Epithelial cell of proximal tubule (primary cell): ENCODE measurements at regions not wholly inside any gene's neighbourhood (a gene's known extent, or its start where the extent isn't known, plus 50 kb on each side); places are given as distances from the start of the nearest gene placed in this dataset.

ENCODE experiments used
- DNase-seq: peaks from one replicate; pipeline ENCODE4 v3.0.0-alpha.2; 2011; ENCODE audit warnings: low read depth
- H3K4me3 ChIP-seq: 2 replicates; pipeline ENCODE4 v1.5.1; 2011; ENCODE audit warnings: low read depth, mild to moderate bottlenecking, low read length
- CTCF ChIP-seq: conservative IDR thresholded peaks from 2 replicates; pipeline ENCODE4 v1.5.1; 2012; ENCODE audit warnings: low read depth, mild to moderate bottlenecking, low read length

- no peak for DNase-seq
- TF ChIP-seq CTCF = no peak
Measured at GRCh38 chr4:14387647-14388046, 614.6 kb upstream of the CPEB2 start.

DNA sequence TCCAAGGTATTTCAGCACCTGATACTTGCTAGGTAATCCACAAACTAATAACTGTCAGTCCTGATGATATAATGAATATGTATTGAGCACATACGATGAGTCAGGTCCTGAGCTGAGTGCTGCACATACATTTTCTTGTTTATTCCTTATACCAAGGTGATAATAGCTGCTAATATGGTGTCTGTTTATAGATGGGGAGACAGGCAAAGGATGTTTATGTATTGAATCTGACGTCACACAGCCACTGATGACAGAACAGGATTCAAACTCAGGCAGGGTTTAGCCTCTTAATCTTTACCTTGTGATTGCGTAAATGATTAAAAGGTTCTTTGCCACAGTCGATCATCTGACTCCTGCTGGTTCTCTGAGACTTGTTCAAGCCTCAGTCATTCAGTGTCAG, 609.9 kb upstream of the CPEB2 start:
- DNase-seq = no peak

More at GRCh38 chr4:14387647-14388046, 614.6 kb upstream of the CPEB2 start:
- H3K4me3 ChIP-seq = no peak overlapping the region

DNA sequence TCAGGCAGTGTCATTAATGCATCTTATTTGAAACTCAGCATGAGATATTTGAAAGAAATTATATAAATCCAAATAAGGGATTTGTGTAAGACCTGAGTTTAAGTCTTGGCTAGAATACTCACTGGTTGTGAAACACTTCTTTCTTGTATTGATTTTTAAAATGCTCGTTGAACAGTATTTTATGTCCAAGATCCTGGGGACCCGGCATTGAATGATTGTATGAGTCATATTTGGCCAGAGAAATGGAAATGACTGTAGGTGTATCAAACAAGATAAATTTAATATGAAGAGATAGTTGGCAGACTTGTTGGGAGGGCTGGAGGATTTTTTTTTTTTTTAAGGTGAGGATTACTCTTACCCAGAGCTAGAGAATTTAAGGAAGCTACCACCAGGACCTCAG, 606.1 kb upstream of the CPEB2 start:
- no peak for DNase-seq
- TF ChIP-seq CTCF = no peak

More for the DNA sequence above, 609.9 kb upstream of the CPEB2 start:
- TF ChIP-seq CTCF = no peak
- no peak overlapping the region for H3K4me3 ChIP-seq

GRCh38 chr4:14399848-14400247, 602.4 kb upstream of the CPEB2 start:
- no peak for DNase-seq
- no peak overlapping the region for H3K4me3 ChIP-seq
- no peak for TF ChIP-seq CTCF

More for the DNA sequence above, 606.1 kb upstream of the CPEB2 start:
- no peak overlapping the region for H3K4me3 ChIP-seq

DNA sequence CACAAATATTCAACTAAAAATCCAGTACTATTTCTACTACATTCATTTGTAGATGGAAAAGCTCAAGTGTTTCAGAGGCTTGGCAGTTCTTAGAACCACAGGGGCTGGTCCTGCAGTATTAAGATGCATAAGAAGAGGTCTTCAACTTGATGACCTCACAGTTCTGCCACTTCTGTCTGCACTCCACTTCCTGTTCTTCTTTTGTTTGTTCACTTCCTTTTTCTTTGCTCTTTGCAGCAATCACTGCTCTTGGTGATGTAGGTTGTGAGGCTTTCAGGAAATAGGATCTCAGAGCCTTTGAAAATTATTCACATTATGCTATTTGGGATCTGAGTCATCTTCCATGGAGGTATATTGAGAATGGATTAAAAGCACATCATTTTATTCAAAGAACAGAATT, 602.0 kb upstream of the CPEB2 start:
- TF ChIP-seq CTCF = no peak
- DNase-seq = no peak
- H3K4me3 ChIP-seq = no peak overlapping the region

- DNase-seq = no peak
- no peak overlapping the region for H3K4me3 ChIP-seq
- no peak for TF ChIP-seq CTCF
Measured at GRCh38 chr4:14403132-14403531, 599.1 kb upstream of the CPEB2 start.

DNA sequence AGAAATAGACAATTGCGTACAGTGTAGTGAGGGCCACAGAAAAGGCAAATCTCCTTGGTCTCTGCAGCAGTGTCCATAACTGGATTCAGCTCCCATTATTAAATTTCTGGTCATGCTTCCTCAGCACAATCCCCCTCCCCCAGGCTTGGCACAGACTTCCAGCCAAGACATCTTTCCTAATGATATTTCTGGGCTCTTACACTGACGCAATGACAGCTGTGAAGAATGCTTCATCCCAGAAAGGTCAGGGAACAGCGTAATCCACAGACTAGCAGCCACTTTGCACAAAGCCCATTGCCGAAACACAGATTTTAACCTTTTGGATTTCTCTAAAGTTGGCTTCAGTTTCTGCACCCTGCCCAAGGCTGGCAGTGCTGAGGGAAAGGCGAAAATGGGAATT, 597.6 kb upstream of the CPEB2 start:
- no peak overlapping the region for H3K4me3 ChIP-seq
- no peak for TF ChIP-seq CTCF
- no peak for DNase-seq
